ENCODE measurements at regions not wholly inside any gene's neighbourhood (a gene's known extent, or its start where the extent isn't known, plus 50 kb on each side); places are given as distances from the start of the nearest gene placed in this dataset.

GRCh38 chr1:82052563-82052962, 251.8 kb downstream of the ADGRL2 start:
- H3K4me1 Mint-ChIP-seq, result no peaks in the 10 kb centered on the region
- no peak overlapping the region for H3K27ac Mint-ChIP-seq
- TF ChIP-seq CTCF (IDR thresholded peaks at IDR 0.05; ENCODE audit: unreplicated experiment), result no peak
- no peak overlapping the region for H3K4me3 Mint-ChIP-seq
- peaks cover 11% of the 10 kb centered on the region for H3K36me3 Mint-ChIP-seq
- H3K27me3 Mint-ChIP-seq (ENCODE audit: low read depth), result peaks cover 11% of the 10 kb centered on the region
- peaks cover 34% of the 10 kb centered on the region for H3K9me3 Mint-ChIP-seq
- DNase-seq (ENCODE audit: low spot score in 2 of 2, unreplicated experiment in 2 of 2), result no peak

DNA sequence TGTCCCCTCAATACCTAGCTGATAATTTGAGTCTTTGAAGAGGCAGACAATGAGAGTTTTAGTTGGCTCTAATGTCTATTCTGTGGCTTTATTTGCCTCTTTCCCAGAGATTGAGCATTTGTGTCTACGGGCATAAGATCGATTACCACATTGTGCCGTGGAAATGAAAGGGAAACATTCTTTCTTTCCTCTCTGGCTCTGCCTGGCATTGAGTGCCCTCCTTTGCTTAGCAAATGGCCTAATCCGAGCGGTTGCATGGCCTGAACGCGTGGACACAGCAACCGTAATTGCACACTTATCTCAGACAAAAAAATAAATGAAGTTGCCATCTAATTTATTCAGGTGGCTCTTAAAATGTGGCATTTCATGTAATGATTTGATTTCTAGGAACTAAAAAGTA, 247.9 kb downstream of the ADGRL2 start:
- H3K36me3 Mint-ChIP-seq, result no peaks in the 10 kb centered on the region

DNA sequence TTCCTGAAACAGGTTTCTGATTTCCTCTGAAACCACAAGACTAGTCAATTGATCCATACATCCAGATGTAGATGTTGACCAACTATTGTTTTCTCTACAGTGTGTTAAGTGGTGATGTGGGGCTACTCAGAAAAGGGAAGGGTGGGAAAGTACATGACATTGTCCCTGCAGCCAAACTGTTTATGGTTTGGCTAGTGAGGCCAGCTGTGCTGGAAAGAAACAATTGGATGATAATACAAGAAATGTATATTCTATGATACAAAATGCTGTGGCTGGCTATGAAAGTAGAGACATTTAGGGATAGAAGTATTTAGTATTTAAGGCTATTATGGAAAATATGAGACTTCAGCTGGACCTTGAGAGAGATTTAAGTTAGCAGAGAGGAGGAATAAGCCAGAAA, 244.5 kb downstream of the ADGRL2 start:
- TF ChIP-seq CTCF (IDR thresholded peaks at IDR 0.05; ENCODE audit: unreplicated experiment), result no peak

More for the DNA sequence above, 247.9 kb downstream of the ADGRL2 start:
- Mint-ChIP-seq H3K4me3 (no peak overlapping the region), H3K27ac (no peak overlapping the region), H3K9me3 (peaks cover 3% of the 10 kb centered on the region), H3K4me1 (peaks cover 3% of the 10 kb centered on the region), H3K27me3 (ENCODE audit: low read depth) (peaks cover 11% of the 10 kb centered on the region)
- DNase-seq (ENCODE audit: low spot score in 2 of 2, unreplicated experiment in 2 of 2), result no peak
- no peak for TF ChIP-seq CTCF (IDR thresholded peaks at IDR 0.05; ENCODE audit: unreplicated experiment)

GRCh38 chr1:82044536-82044935, 243.8 kb downstream of the ADGRL2 start:
- Mint-ChIP-seq H3K27me3 (ENCODE audit: low read depth) (peaks cover 13% of the 10 kb centered on the region), H3K4me3 (no peak overlapping the region), H3K9me3 (no peaks in the 10 kb centered on the region), H3K27ac (no peak overlapping the region), H3K4me1 (peaks cover 3% of the 10 kb centered on the region), H3K36me3 (no peaks in the 10 kb centered on the region)
- no peak for TF ChIP-seq CTCF (IDR thresholded peaks at IDR 0.05; ENCODE audit: unreplicated experiment)
- DNase-seq (ENCODE audit: low spot score in 2 of 2, unreplicated experiment in 2 of 2), result no peak

More for the DNA sequence above, 244.5 kb downstream of the ADGRL2 start:
- H3K9me3 Mint-ChIP-seq, result no peaks in the 10 kb centered on the region
- H3K36me3 Mint-ChIP-seq, result no peaks in the 10 kb centered on the region
- H3K27ac Mint-ChIP-seq, result no peak overlapping the region
- H3K4me3 Mint-ChIP-seq, result no peak overlapping the region
- H3K4me1 Mint-ChIP-seq, result peaks cover 3% of the 10 kb centered on the region
- peaks cover 13% of the 10 kb centered on the region for H3K27me3 Mint-ChIP-seq (ENCODE audit: low read depth)
- no peak for DNase-seq (ENCODE audit: low spot score in 2 of 2, unreplicated experiment in 2 of 2)

DNA sequence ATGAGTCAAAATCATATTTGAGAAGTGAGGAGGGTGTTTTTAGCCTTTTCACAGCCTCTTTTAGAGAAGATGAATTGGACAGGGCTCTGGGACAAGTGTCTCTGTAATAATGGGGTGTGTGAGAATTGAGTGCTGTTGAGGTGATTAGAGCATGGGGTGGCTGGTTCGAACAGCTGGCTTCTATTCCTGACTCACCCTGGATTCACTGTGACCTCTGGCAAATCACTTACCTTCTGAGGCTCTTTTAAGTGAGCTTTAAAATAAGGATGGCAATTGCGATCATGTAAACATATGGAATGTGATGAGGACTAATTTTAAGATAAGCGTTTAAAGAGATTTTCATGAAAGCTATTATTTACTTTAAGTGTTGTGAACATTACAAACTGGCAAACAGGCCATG, 243.4 kb downstream of the ADGRL2 start:
- H3K4me1 Mint-ChIP-seq, result peaks cover 3% of the 10 kb centered on the region
- no peak overlapping the region for H3K4me3 Mint-ChIP-seq
- no peaks in the 10 kb centered on the region for H3K36me3 Mint-ChIP-seq
- DNase-seq (ENCODE audit: low spot score in 2 of 2, unreplicated experiment in 2 of 2), result no peak
- no peak overlapping the region for H3K27ac Mint-ChIP-seq
- H3K27me3 Mint-ChIP-seq (ENCODE audit: low read depth), result peaks cover 12% of the 10 kb centered on the region
- H3K9me3 Mint-ChIP-seq, result no peaks in the 10 kb centered on the region
- TF ChIP-seq CTCF (IDR thresholded peaks at IDR 0.05; ENCODE audit: unreplicated experiment), result no peak
